Activated T-cell treated with anti-CD3 and anti-CD28 coated beads for 48 hours (primary cell): ENCODE measurements at regions not wholly inside any gene's neighbourhood (a gene's known extent, or its start where the extent isn't known, plus 50 kb on each side); places are given as distances from the start of the nearest gene placed in this dataset.
"Not testable (repeated sequence)": the region's sequence is repeated elsewhere in the genome, so short reads cannot be mapped to it uniquely, and the experiment has no call there.

Experiments
- DNase-seq: peaks from one replicate; pipeline ENCODE4 v3.0.0-alpha.2; 2020; ENCODE audit warnings: low read depth

- DNase-seq = no peak
Measured at GRCh38 chrY:7415157-7415633, 503.6 kb upstream of the AMELY start.

GRCh38 chrY:7390056-7390455 is 478.5 kb upstream of the AMELY start:
- DNase-seq = no peak

GRCh38 chrY:7382988-7383387 is 471.4 kb upstream of the AMELY start:
- no peak for DNase-seq

- DNase-seq = no peak
Measured at GRCh38 chrY:7377091-7377490, 465.5 kb upstream of the AMELY start.

GRCh38 chrY:7374485-7374884 is 462.9 kb upstream of the AMELY start:
- not testable (repeated sequence) for DNase-seq

GRCh38 chrY:7371953-7372352 is 460.4 kb upstream of the AMELY start:
- not testable (repeated sequence) for DNase-seq

- DNase-seq = not testable (repeated sequence)
Measured at GRCh38 chrY:7371026-7371425, 459.5 kb upstream of the AMELY start.

GRCh38 chrY:7359520-7359919 is 448.0 kb upstream of the AMELY start:
- no peak for DNase-seq

- DNase-seq = no peak
Measured at GRCh38 chrY:7358103-7358752, 446.7 kb upstream of the AMELY start.

GRCh38 chrY:7355891-7356290 is 444.3 kb upstream of the AMELY start:
- not testable (repeated sequence) for DNase-seq

- DNase-seq = no peak
Measured at GRCh38 chrY:7344661-7345060, 433.1 kb upstream of the AMELY start.

GRCh38 chrY:7343261-7343660 is 431.7 kb upstream of the AMELY start:
- no peak for DNase-seq

GRCh38 chrY:7342732-7343131 is 431.2 kb upstream of the AMELY start:
- DNase-seq = not testable (repeated sequence)

GRCh38 chrY:7339391-7340087 is 428.0 kb upstream of the AMELY start:
- DNase-seq = no peak

GRCh38 chrY:7336023-7336873 is 424.7 kb upstream of the AMELY start:
- no peak for DNase-seq

GRCh38 chrY:7334449-7334848 is 422.9 kb upstream of the AMELY start:
- no peak for DNase-seq

GRCh38 chrY:7326296-7327246 is 415.0 kb upstream of the AMELY start:
- no peak for DNase-seq

GRCh38 chrY:7325531-7325930 is 414.0 kb upstream of the AMELY start:
- DNase-seq = no peak

- DNase-seq = no peak
Measured at GRCh38 chrY:7320751-7321150, 409.2 kb upstream of the AMELY start.

GRCh38 chrY:7320171-7320570 is 408.6 kb upstream of the AMELY start:
- DNase-seq = not testable (repeated sequence)

- no peak for DNase-seq
Measured at GRCh38 chrY:7318122-7318521, 406.6 kb upstream of the AMELY start.

GRCh38 chrY:7317571-7317970 is 406.0 kb upstream of the AMELY start:
- no peak for DNase-seq
